ENCODE measurements at regions not wholly inside any gene's neighbourhood (a gene's known extent, or its start where the extent isn't known, plus 50 kb on each side); places are given as distances from the start of the nearest gene placed in this dataset.

GRCh38 chr2:8133363-8133762, 548.5 kb upstream of the ID2 start:
- H3K9me3 Mint-ChIP-seq, result peaks cover 4% of the 10 kb centered on the region
- no peaks in the 10 kb centered on the region for H3K27me3 Mint-ChIP-seq
- ATAC-seq (no peak), DNase-seq (no peak)
- TF ChIP-seq, protein P1, sequence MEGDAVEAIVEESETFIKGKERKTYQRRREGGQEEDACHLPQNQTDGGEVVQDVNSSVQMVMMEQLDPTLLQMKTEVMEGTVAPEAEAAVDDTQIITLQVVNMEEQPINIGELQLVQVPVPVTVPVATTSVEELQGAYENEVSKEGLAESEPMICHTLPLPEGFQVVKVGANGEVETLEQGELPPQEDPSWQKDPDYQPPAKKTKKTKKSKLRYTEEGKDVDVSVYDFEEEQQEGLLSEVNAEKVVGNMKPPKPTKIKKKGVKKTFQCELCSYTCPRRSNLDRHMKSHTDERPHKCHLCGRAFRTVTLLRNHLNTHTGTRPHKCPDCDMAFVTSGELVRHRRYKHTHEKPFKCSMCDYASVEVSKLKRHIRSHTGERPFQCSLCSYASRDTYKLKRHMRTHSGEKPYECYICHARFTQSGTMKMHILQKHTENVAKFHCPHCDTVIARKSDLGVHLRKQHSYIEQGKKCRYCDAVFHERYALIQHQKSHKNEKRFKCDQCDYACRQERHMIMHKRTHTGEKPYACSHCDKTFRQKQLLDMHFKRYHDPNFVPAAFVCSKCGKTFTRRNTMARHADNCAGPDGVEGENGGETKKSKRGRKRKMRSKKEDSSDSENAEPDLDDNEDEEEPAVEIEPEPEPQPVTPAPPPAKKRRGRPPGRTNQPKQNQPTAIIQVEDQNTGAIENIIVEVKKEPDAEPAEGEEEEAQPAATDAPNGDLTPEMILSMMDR (IDR thresholded peaks at IDR 0.05), result no peak
- no peaks in the 10 kb centered on the region for H3K36me3 Mint-ChIP-seq (ENCODE audit: low read depth)
- CTCF ChIA-PET, result interaction anchor here (1.1 kb wide), 1 partner anchor 47 kb away, joined by 4 read pairs; no protein-coding TSS in a partner anchor
- no peak overlapping the region for H3K27ac Mint-ChIP-seq
- no peak overlapping the region for H3K4me3 Mint-ChIP-seq
- no peaks in the 10 kb centered on the region for H3K4me1 Mint-ChIP-seq (ENCODE audit: low read depth)
- POLR2A ChIA-PET, result no interaction called here
- intact Hi-C loops (cut with micrococcal nuclease), result no loop called here

DNA sequence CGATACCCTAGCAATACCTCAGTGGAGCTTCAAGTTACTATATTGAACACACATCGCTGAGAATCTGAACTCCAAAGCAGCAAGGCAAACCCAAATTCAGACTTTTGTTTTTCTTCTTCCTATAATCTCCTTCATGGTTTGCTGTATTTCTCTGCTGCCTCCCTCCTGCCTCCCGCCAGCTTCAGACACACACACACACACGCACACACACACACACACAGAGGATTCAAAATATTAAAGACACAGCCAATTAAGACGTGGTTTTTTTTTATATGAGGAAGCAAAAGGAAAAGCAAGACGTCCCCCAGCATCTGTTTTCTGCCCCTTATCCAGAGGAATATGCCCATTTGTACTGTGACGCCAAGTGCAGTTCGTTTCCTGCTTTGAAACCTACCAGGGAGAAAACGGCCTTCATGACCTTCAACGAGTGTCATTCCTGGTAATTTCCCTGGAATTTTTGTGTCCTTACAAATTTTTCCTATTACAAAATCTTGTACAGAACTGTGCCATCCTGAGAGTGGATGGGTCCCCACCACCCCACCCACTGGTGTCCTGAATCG, 547.9 kb upstream of the ID2 start:
- CTCF ChIA-PET, result interaction anchor here (1.1 kb wide), 1 partner anchor 48 kb away, joined by 4 read pairs; no protein-coding TSS in a partner anchor
- H3K27me3 Mint-ChIP-seq, result no peaks in the 10 kb centered on the region
- H3K27ac Mint-ChIP-seq, result no peak overlapping the region
- TF ChIP-seq, protein P1 (IDR thresholded peaks at IDR 0.05), result no peak
- POLR2A ChIA-PET, result no interaction called here
- no peak for ATAC-seq
- no peaks in the 10 kb centered on the region for H3K4me1 Mint-ChIP-seq (ENCODE audit: low read depth)
- peaks cover 2% of the 10 kb centered on the region for H3K9me3 Mint-ChIP-seq
- intact Hi-C loops (cut with micrococcal nuclease), result no loop called here
- no peaks in the 10 kb centered on the region for H3K36me3 Mint-ChIP-seq (ENCODE audit: low read depth)
- DNase-seq, result no peak
- H3K4me3 Mint-ChIP-seq, result no peak overlapping the region

DNA sequence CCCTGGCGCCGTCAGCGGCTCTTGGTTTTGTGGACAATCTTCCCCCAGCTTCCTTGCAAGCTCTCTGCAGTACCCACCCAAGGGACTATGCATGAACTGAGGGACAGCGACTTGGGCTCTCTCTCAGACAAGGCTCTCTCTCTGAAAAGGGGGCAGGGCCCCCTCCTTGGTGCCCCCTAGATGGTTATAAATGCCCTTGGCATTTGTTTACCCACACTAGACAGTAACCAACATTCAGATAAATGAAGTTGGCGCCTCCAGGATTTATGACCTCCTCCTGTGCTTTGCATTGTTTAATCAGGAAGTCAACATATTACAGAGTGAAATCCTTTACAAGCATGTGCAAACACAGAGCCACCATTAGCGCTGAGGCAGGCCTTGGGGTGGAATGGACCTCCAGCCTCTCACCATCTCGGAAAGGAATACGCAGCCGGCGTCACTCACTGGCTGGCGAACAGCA, 547.4 kb upstream of the ID2 start:
- Mint-ChIP-seq H3K4me1 (ENCODE audit: low read depth) (no peaks in the 10 kb centered on the region), H3K27me3 (no peaks in the 10 kb centered on the region), H3K9me3 (peaks cover 2% of the 10 kb centered on the region), H3K4me3 (no peak overlapping the region), H3K36me3 (ENCODE audit: low read depth) (no peaks in the 10 kb centered on the region), H3K27ac (no peak overlapping the region)
- TF ChIP-seq, protein P1 (IDR thresholded peaks at IDR 0.05), result no peak
- ChIA-PET CTCF (no interaction called here), POLR2A (no interaction called here)
- DNase-seq, result no peak
- intact Hi-C loops (cut with micrococcal nuclease), result no loop called here
- no peak for ATAC-seq

DNA sequence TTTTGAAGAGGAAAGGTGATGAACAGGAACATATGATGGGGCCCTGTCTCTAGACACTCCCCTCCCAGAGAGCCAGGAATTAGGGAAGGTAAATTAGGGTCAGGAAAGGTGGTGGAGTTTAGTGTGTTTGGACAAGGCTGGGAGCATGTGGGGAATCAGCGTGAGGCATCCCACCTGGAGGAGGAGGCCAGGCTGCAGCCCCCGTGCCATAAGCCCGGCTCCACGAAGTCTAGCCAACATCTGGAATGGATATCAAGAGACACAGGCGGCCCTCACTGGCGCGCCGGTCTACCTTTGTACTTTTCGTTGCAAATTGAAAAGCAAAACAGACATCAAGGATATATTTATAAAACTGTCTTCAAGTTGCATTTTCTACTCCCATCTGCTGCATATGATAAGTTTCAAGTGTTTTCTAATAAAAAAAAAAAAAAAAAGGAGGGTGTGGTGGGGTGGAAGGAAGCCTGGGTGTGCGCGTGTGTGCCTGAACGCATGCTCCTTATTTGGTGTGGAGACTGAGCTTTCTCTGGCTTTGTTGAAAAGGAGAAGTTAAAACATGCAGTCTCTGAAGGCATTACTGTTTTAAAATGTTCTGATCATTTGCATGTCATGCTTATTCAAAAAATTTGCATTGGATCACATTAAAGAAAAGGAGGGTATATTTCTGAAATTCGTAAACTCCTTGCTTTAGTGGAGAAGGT, 546.7 kb upstream of the ID2 start:
- no peak for ATAC-seq
- no peaks in the 10 kb centered on the region for H3K36me3 Mint-ChIP-seq (ENCODE audit: low read depth)
- H3K9me3 Mint-ChIP-seq, result peaks cover 2% of the 10 kb centered on the region
- TF ChIP-seq, protein P1 (IDR thresholded peaks at IDR 0.05), result no peak
- intact Hi-C loops (cut with micrococcal nuclease), result no loop called here
- no peaks in the 10 kb centered on the region for H3K4me1 Mint-ChIP-seq (ENCODE audit: low read depth)
- DNase-seq, result no peak
- H3K27me3 Mint-ChIP-seq, result no peaks in the 10 kb centered on the region
- ChIA-PET POLR2A (interaction anchor here (1.4 kb wide), 1 partner anchor 11 kb away, joined by 3 read pairs; no protein-coding TSS in a partner anchor), CTCF (no interaction called here)
- H3K27ac Mint-ChIP-seq, result no peak overlapping the region
- H3K4me3 Mint-ChIP-seq, result no peak overlapping the region

- intact Hi-C loops (cut with micrococcal nuclease), result no loop called here
- DNase-seq (no peak), ATAC-seq (no peak)
- Mint-ChIP-seq H3K27ac (no peak overlapping the region), H3K9me3 (no peaks in the 10 kb centered on the region), H3K4me1 (ENCODE audit: low read depth) (no peaks in the 10 kb centered on the region), H3K4me3 (no peak overlapping the region), H3K27me3 (no peaks in the 10 kb centered on the region), H3K36me3 (ENCODE audit: low read depth) (no peaks in the 10 kb centered on the region)
- ChIA-PET POLR2A (no interaction called here), CTCF (no interaction called here)
- TF ChIP-seq, protein P1 (IDR thresholded peaks at IDR 0.05), result no peak
Observed at GRCh38 chr2:8137801-8138200, 544.1 kb upstream of the ID2 start.
